ENCODE measurements at regions not wholly inside any gene's neighbourhood (a gene's known extent, or its start where the extent isn't known, plus 50 kb on each side); places are given as distances from the start of the nearest gene placed in this dataset.

DNA sequence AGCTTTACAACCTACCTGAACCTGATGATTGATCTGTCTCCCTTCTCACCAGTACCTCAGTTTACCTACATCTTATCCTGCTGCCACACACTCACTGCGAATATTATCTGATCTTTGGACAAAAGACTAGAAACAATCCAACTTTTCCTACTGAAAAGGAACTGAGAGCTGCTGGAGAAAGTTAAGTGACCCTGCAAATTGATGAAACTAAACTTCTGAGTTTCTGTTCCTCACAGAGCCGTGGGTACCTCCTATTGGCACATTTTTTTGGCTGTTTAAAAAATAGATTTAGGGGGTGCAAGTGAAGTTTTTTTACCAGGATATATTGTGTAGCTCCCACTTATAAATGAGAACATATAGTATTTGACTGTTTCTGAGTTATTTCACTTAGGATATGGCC lies 66.0 kb upstream of the STARD3NL start:
- no peak for DNase-seq (ENCODE audit: low spot score)
- no peaks in the 10 kb centered on the region for H3K79me1 ChIP-seq (ENCODE audit: low read depth, low read length)
- no peak overlapping the region for H2AK5ac ChIP-seq (ENCODE audit: low read depth, low read length)
- no peaks in the 10 kb centered on the region for H3K36me3 ChIP-seq (replicated peaks in 1 of 2; ENCODE audit: control insufficient read depth in 2 of 2, insufficient read depth in 2 of 2, low read length in 2 of 2)
- no peaks in the 10 kb centered on the region for H3K9me3 ChIP-seq (replicated peaks in 1 of 2; ENCODE audit: control insufficient read depth in 2 of 2, insufficient read depth in 1 of 2, low read depth in 1 of 2, low read length in 2 of 2)
- no peak overlapping the region for H3K27ac ChIP-seq (replicated peaks; ENCODE audit: low read length)
- no peak overlapping the region for H3K4me3 ChIP-seq (ENCODE audit: low read length in 2 of 2)
- no peak overlapping the region for H3K14ac ChIP-seq (ENCODE audit: low read length)
- H2BK5ac ChIP-seq (ENCODE audit: low read length), result no peak overlapping the region
- H3K4ac ChIP-seq (ENCODE audit: low read length), result no peak overlapping the region
- H3K23ac ChIP-seq (ENCODE audit: low read depth, low read length, poor library complexity), result no peak overlapping the region
- H3K9ac ChIP-seq (ENCODE audit: low read depth, low read length, poor library complexity), result no peak overlapping the region
- no peak overlapping the region for H2BK15ac ChIP-seq (ENCODE audit: low read length)
- H2BK120ac ChIP-seq (ENCODE audit: low read depth, low read length), result no peak overlapping the region
- no peak overlapping the region for H3K4me2 ChIP-seq (ENCODE audit: insufficient read depth, low read length, poor library complexity, severe bottlenecking)
- H2AFZ ChIP-seq (ENCODE audit: low read length), result no peak overlapping the region
- no peaks in the 10 kb centered on the region for H3K4me1 ChIP-seq (ENCODE audit: control insufficient read depth in 2 of 2, insufficient read depth in 1 of 2, low read depth in 1 of 2, low read length in 2 of 2)
- no peak overlapping the region for H4K91ac ChIP-seq (ENCODE audit: low read depth, low read length, poor library complexity)
- H3K18ac ChIP-seq (ENCODE audit: low read length), result no peak overlapping the region
- no CpG with 5 or more reads among the region's 2 CpGs for WGBS, 2 donors (ENCODE audit: extremely low coverage in 2 of 2, insufficient read length in 2 of 2, insufficient replicate concordance in 1 of 2)
- H2BK12ac ChIP-seq (ENCODE audit: low read length), result no peak overlapping the region
- no peak overlapping the region for H4K8ac ChIP-seq (ENCODE audit: low read depth, low read length)
- no peaks in the 10 kb centered on the region for H3K27me3 ChIP-seq (ENCODE audit: control insufficient read depth in 3 of 3, insufficient read depth in 3 of 3, low read depth in 1 of 3, low read length in 3 of 3)

GRCh38 chr7:38120076-38120475 lies 58.0 kb upstream of the STARD3NL start:
- Histone ChIP-seq H3K27me3 (ENCODE audit: control insufficient read depth in 3 of 3, insufficient read depth in 3 of 3, low read depth in 1 of 3, low read length in 3 of 3) (no peaks in the 10 kb centered on the region), H3K4me1 (ENCODE audit: control insufficient read depth in 2 of 2, insufficient read depth in 1 of 2, low read depth in 1 of 2, low read length in 2 of 2) (no peaks in the 10 kb centered on the region), H2BK15ac (ENCODE audit: low read length) (no peak overlapping the region), H2AFZ (ENCODE audit: low read length) (no peak overlapping the region), H3K4me3 (ENCODE audit: low read length in 2 of 2) (no peak overlapping the region), H3K79me1 (ENCODE audit: low read depth, low read length) (no peaks in the 10 kb centered on the region), H2AK5ac (ENCODE audit: low read depth, low read length) (no peak overlapping the region), H3K4me2 (ENCODE audit: insufficient read depth, low read length, poor library complexity, severe bottlenecking) (no peak overlapping the region), H4K8ac (ENCODE audit: low read depth, low read length) (no peak overlapping the region), H2BK5ac (ENCODE audit: low read length) (no peak overlapping the region), H3K27ac (replicated peaks; ENCODE audit: low read length) (no peak overlapping the region), H3K23ac (ENCODE audit: low read depth, low read length, poor library complexity) (no peak overlapping the region), H2BK12ac (ENCODE audit: low read length) (no peak overlapping the region), H3K18ac (ENCODE audit: low read length) (no peak overlapping the region), H3K9me3 (replicated peaks in 1 of 2; ENCODE audit: control insufficient read depth in 2 of 2, insufficient read depth in 1 of 2, low read depth in 1 of 2, low read length in 2 of 2) (peaks cover 0 to 2% of the 10 kb centered on the region in 2 donors), H2BK120ac (ENCODE audit: low read depth, low read length) (no peak overlapping the region), H3K36me3 (replicated peaks in 1 of 2; ENCODE audit: control insufficient read depth in 2 of 2, insufficient read depth in 2 of 2, low read length in 2 of 2) (no peaks in the 10 kb centered on the region), H3K9ac (ENCODE audit: low read depth, low read length, poor library complexity) (no peak overlapping the region), H4K91ac (ENCODE audit: low read depth, low read length, poor library complexity) (no peak overlapping the region), H3K4ac (ENCODE audit: low read length) (no peak overlapping the region), H3K14ac (ENCODE audit: low read length) (no peak overlapping the region)
- no CpG with 5 or more reads among the region's 1 CpG for WGBS, 2 donors (ENCODE audit: extremely low coverage in 2 of 2, insufficient read length in 2 of 2, insufficient replicate concordance in 1 of 2)
- DNase-seq (ENCODE audit: low spot score), result no peak

GRCh38 chr7:38122501-38122900 lies 55.5 kb upstream of the STARD3NL start:
- Histone ChIP-seq H3K9ac (ENCODE audit: low read depth, low read length, poor library complexity) (no peak overlapping the region), H2BK12ac (ENCODE audit: low read length) (no peak overlapping the region), H3K18ac (ENCODE audit: low read length) (no peak overlapping the region), H3K27me3 (ENCODE audit: control insufficient read depth in 3 of 3, insufficient read depth in 3 of 3, low read depth in 1 of 3, low read length in 3 of 3) (no peaks in the 10 kb centered on the region), H2BK120ac (ENCODE audit: low read depth, low read length) (no peak overlapping the region), H3K4ac (ENCODE audit: low read length) (no peak overlapping the region), H3K14ac (ENCODE audit: low read length) (no peak overlapping the region), H4K8ac (ENCODE audit: low read depth, low read length) (no peak overlapping the region), H4K91ac (ENCODE audit: low read depth, low read length, poor library complexity) (no peak overlapping the region), H3K36me3 (replicated peaks in 1 of 2; ENCODE audit: control insufficient read depth in 2 of 2, insufficient read depth in 2 of 2, low read length in 2 of 2) (no peaks in the 10 kb centered on the region), H3K4me1 (ENCODE audit: control insufficient read depth in 2 of 2, insufficient read depth in 1 of 2, low read depth in 1 of 2, low read length in 2 of 2) (no peaks in the 10 kb centered on the region), H3K27ac (replicated peaks; ENCODE audit: low read length) (no peak overlapping the region), H3K9me3 (replicated peaks in 1 of 2; ENCODE audit: control insufficient read depth in 2 of 2, insufficient read depth in 1 of 2, low read depth in 1 of 2, low read length in 2 of 2) (peaks cover 0 to 2% of the 10 kb centered on the region in 2 donors), H2AFZ (ENCODE audit: low read length) (no peak overlapping the region), H2BK15ac (ENCODE audit: low read length) (no peak overlapping the region), H3K79me1 (ENCODE audit: low read depth, low read length) (no peaks in the 10 kb centered on the region), H3K4me2 (ENCODE audit: insufficient read depth, low read length, poor library complexity, severe bottlenecking) (no peak overlapping the region), H3K4me3 (ENCODE audit: low read length in 2 of 2) (no peak overlapping the region), H2BK5ac (ENCODE audit: low read length) (no peak overlapping the region), H2AK5ac (ENCODE audit: low read depth, low read length) (no peak overlapping the region), H3K23ac (ENCODE audit: low read depth, low read length, poor library complexity) (no peak overlapping the region)
- no CpG with 5 or more reads among the region's 4 CpGs for WGBS, 2 donors (ENCODE audit: extremely low coverage in 2 of 2, insufficient read length in 2 of 2, insufficient replicate concordance in 1 of 2)
- no peak for DNase-seq (ENCODE audit: low spot score)

DNA sequence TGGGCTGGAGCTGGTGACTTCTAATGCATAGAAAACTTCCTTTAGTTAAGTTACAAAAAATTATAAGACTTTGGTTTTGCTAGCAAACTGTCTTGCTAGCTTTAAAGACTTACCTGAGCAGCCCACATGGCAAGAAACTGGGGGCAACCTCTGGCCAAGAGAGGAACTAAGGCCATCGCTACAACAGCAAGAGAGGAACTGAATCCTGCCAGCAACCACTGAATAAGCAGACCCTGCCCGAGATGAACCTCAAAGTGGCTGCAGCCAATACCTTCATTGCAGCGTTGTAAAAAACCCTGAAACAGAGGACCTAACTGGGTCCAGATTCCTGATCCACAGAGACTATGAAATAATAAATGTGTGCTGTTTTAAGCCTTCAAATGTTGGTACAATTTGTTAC lies 54.6 kb upstream of the STARD3NL start:
- no peak overlapping the region for H4K91ac ChIP-seq (ENCODE audit: low read depth, low read length, poor library complexity)
- WGBS, 2 donors (ENCODE audit: extremely low coverage in 2 of 2, insufficient read length in 2 of 2, insufficient replicate concordance in 1 of 2), result no CpG with 5 or more reads among the region's 3 CpGs
- H2BK12ac ChIP-seq (ENCODE audit: low read length), result no peak overlapping the region
- peaks cover 0 to 2% of the 10 kb centered on the region in 2 donors for H3K4me1 ChIP-seq (ENCODE audit: control insufficient read depth in 2 of 2, insufficient read depth in 1 of 2, low read depth in 1 of 2, low read length in 2 of 2)
- no peak overlapping the region for H2BK5ac ChIP-seq (ENCODE audit: low read length)
- H3K4me3 ChIP-seq (ENCODE audit: low read length in 2 of 2), result no peak overlapping the region
- no peaks in the 10 kb centered on the region for H3K36me3 ChIP-seq (replicated peaks in 1 of 2; ENCODE audit: control insufficient read depth in 2 of 2, insufficient read depth in 2 of 2, low read length in 2 of 2)
- H2BK15ac ChIP-seq (ENCODE audit: low read length), result no peak overlapping the region
- peaks cover 0 to 2% of the 10 kb centered on the region in 2 donors for H3K9me3 ChIP-seq (replicated peaks in 1 of 2; ENCODE audit: control insufficient read depth in 2 of 2, insufficient read depth in 1 of 2, low read depth in 1 of 2, low read length in 2 of 2)
- H2BK120ac ChIP-seq (ENCODE audit: low read depth, low read length), result no peak overlapping the region
- H2AK5ac ChIP-seq (ENCODE audit: low read depth, low read length), result no peak overlapping the region
- no peaks in the 10 kb centered on the region for H3K79me1 ChIP-seq (ENCODE audit: low read depth, low read length)
- no peak overlapping the region for H3K27ac ChIP-seq (replicated peaks; ENCODE audit: low read length)
- H3K27me3 ChIP-seq (ENCODE audit: control insufficient read depth in 3 of 3, insufficient read depth in 3 of 3, low read depth in 1 of 3, low read length in 3 of 3), result no peaks in the 10 kb centered on the region
- H2AFZ ChIP-seq (ENCODE audit: low read length), result no peak overlapping the region
- H3K23ac ChIP-seq (ENCODE audit: low read depth, low read length, poor library complexity), result no peak overlapping the region
- H3K9ac ChIP-seq (ENCODE audit: low read depth, low read length, poor library complexity), result no peak overlapping the region
- H4K8ac ChIP-seq (ENCODE audit: low read depth, low read length), result no peak overlapping the region
- H3K4me2 ChIP-seq (ENCODE audit: insufficient read depth, low read length, poor library complexity, severe bottlenecking), result no peak overlapping the region
- DNase-seq (ENCODE audit: low spot score), result no peak
- H3K18ac ChIP-seq (ENCODE audit: low read length), result no peak overlapping the region
- H3K14ac ChIP-seq (ENCODE audit: low read length), result no peak overlapping the region
- no peak overlapping the region for H3K4ac ChIP-seq (ENCODE audit: low read length)

Data from neuronal stem cell (in vitro differentiated cells).